Vagina (tissue), 2 donors: ENCODE measurements at regions not wholly inside any gene's neighbourhood (a gene's known extent, or its start where the extent isn't known, plus 50 kb on each side); places are given as distances from the start of the nearest gene placed in this dataset.

Experiments
- DNase-seq, 2 donors: peaks; one replicate each; pipeline ENCODE4 v3.0.0-alpha.2; 2017; ENCODE audit errors: extremely low spot score in 2 of 2
- H3K27ac ChIP-seq: fragments of 200-600 bp; sonication (generic); one replicate; pipeline ENCODE4 v1.5.1; 2019
- H3K27me3 ChIP-seq: fragments of 200-600 bp; sonication (generic); one replicate; pipeline ENCODE4 v1.5.1; 2019
- H3K36me3 ChIP-seq, 2 donors: fragments of 200-600 bp; sonication (generic); one replicate each; pipeline ENCODE4 v1.5.1; 2017 to 2019
- H3K4me1 ChIP-seq: fragments of 200-600 bp; sonication (generic); one replicate; pipeline ENCODE4 v1.5.1; 2019
- H3K4me3 ChIP-seq, 2 donors: fragments of 200-600 bp; sonication (generic); 1 replicate in 1 of 2; 2 replicates in 1 of 2; pipeline ENCODE4 v1.5.1; 2016 to 2019
- H3K9me3 ChIP-seq: fragments of 200-600 bp; sonication (generic); one replicate; pipeline ENCODE4 v1.5.1; 2019
- POLR2A ChIP-seq, 2 donors: fragments of 450-650 bp; IDR thresholded peaks; one replicate each; pipeline ENCODE4 v1.6.1; 2017; ENCODE audit warnings: antibody characterized with exemption in 2 of 2, mild to moderate bottlenecking in 2 of 2, moderate library complexity in 2 of 2
- POLR2AphosphoS5 ChIP-seq, 2 donors: sonication (generic); formaldehyde crosslinking; IDR thresholded peaks; one replicate each; pipeline ENCODE4 v1.9.0; 2017; ENCODE audit warnings: antibody characterized with exemption in 2 of 2, mild to moderate bottlenecking in 2 of 2, low read depth in 1 of 2; ENCODE audit not compliant: insufficient read depth in 1 of 2
- intact Hi-C: fragments of 100-400 bp; cut with DNase I; formaldehyde crosslinking; loops from one replicate; pipeline ENCODE4 v1.15.1; 2023
- TF ChIP-seq, protein P1 (sequence below), 3 experiments: fragments of 450-650 bp in 2 of 3; fragments of 200-600 bp in 1 of 3; sonication (generic) in 1 of 3; IDR thresholded peaks; one replicate each; pipeline ENCODE4 v1.5.1; 2017 to 2019; ENCODE audit warnings: antibody characterized with exemption in 3 of 3, mild to moderate bottlenecking in 2 of 3, moderate library complexity in 2 of 3

DNA sequence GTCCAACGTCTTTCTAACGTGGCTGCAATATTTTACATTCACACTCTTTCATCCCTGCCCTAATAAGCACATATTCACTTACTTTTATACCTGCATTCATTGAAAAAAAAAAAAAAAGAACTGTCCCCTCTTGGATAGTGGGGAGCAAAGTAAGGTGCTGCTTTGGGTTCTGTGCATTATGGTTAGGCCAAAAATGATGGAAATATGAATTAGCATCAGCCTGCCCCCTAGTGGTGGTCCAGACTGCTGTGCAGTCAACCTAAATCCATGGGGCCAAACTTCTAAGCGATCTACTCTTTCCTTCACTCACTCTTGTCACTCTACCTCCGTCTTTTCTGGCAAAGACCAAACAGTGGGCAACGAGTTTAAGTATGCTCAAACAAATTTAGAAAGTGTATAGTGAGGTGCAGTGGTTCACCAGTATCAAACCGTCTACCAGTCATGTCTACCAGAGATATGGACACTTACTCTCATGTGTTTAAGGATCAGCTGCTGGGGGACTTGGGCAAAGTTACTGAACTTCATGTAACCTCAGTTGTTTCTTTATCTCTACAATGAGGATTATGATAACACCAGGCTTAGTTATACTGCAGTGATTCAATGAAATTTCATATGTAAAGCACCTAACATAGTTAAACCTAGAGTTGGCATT lies 61.5 kb upstream of the GRM7 start:
- intact Hi-C loops, result no loop called here
- Histone ChIP-seq H3K36me3 (no peaks in the 10 kb centered on the region), H3K4me1 (no peaks in the 10 kb centered on the region), H3K27ac (no peak overlapping the region), H3K27me3 (no peaks in the 10 kb centered on the region), H3K4me3 (no peak overlapping the region), H3K9me3 (no peaks in the 10 kb centered on the region)
- no peak for TF ChIP-seq POLR2AphosphoS5 (IDR thresholded peaks at IDR 0.05; ENCODE audit: insufficient read depth in 1 of 2, low read depth in 1 of 2)
- TF ChIP-seq, protein P1, sequence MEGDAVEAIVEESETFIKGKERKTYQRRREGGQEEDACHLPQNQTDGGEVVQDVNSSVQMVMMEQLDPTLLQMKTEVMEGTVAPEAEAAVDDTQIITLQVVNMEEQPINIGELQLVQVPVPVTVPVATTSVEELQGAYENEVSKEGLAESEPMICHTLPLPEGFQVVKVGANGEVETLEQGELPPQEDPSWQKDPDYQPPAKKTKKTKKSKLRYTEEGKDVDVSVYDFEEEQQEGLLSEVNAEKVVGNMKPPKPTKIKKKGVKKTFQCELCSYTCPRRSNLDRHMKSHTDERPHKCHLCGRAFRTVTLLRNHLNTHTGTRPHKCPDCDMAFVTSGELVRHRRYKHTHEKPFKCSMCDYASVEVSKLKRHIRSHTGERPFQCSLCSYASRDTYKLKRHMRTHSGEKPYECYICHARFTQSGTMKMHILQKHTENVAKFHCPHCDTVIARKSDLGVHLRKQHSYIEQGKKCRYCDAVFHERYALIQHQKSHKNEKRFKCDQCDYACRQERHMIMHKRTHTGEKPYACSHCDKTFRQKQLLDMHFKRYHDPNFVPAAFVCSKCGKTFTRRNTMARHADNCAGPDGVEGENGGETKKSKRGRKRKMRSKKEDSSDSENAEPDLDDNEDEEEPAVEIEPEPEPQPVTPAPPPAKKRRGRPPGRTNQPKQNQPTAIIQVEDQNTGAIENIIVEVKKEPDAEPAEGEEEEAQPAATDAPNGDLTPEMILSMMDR (IDR thresholded peaks at IDR 0.05), result peak in 2 of 3 experiments; percentile 14 to 54
- no peak for DNase-seq

DNA sequence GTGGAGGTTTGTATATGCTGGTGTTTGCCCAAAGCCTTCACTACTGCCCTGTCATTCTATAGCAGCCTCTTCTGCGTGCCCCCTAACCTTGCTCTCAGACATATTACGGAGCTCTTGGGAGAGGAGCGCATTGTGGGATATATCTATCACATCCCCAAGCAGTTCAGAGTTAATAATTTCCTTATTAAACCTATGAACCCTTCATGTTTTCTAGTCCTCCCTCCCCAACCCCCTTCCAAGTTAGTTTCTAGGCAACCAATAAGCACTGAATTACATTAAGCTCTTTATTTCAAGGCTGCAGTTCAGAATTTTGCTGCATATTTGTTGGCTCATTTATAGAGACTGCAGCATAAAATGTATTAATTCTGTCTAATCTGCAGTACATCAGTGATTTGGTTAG lies 57.3 kb upstream of the GRM7 start:
- intact Hi-C loops, result no loop called here
- Histone ChIP-seq H3K27me3 (no peaks in the 10 kb centered on the region), H3K27ac (no peak overlapping the region), H3K4me3 (no peak overlapping the region), H3K4me1 (no peaks in the 10 kb centered on the region), H3K36me3 (no peaks in the 10 kb centered on the region), H3K9me3 (no peaks in the 10 kb centered on the region)
- TF ChIP-seq POLR2AphosphoS5 (IDR thresholded peaks at IDR 0.05; ENCODE audit: insufficient read depth in 1 of 2, low read depth in 1 of 2) (no peak), POLR2A (IDR thresholded peaks at IDR 0.05) (no peak)
- TF ChIP-seq, protein P1 (IDR thresholded peaks at IDR 0.05), result no peak
- no peak for DNase-seq

DNA sequence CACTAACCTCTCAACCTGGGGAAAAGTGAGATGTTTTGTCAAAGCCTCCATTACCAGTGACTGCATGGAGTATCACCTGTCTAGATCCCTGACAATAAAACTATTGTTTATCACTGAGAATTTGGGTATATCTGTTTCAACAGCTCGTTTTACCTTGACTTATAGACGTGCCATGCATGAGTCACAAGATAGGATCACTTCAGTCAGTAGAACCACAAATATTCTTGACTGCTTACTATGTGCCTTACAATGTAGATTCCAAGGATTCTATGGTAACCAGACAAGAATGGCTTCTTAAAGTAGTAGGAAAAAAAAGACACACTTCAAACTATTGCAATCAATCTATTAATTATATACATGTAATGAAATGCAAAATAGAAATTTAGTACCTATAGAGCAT lies 55.7 kb upstream of the GRM7 start:
- TF ChIP-seq POLR2AphosphoS5 (IDR thresholded peaks at IDR 0.05; ENCODE audit: insufficient read depth in 1 of 2, low read depth in 1 of 2), result no peak
- no peak for TF ChIP-seq POLR2A (IDR thresholded peaks at IDR 0.05)
- TF ChIP-seq, protein P1 (IDR thresholded peaks at IDR 0.05), result no peak
- no peaks in the 10 kb centered on the region for H3K36me3 ChIP-seq
- H3K9me3 ChIP-seq, result no peaks in the 10 kb centered on the region
- H3K4me1 ChIP-seq, result no peaks in the 10 kb centered on the region
- H3K27ac ChIP-seq, result no peak overlapping the region
- no peaks in the 10 kb centered on the region for H3K27me3 ChIP-seq
- intact Hi-C loops, result no loop called here
- no peak overlapping the region for H3K4me3 ChIP-seq
- no peak for DNase-seq

DNA sequence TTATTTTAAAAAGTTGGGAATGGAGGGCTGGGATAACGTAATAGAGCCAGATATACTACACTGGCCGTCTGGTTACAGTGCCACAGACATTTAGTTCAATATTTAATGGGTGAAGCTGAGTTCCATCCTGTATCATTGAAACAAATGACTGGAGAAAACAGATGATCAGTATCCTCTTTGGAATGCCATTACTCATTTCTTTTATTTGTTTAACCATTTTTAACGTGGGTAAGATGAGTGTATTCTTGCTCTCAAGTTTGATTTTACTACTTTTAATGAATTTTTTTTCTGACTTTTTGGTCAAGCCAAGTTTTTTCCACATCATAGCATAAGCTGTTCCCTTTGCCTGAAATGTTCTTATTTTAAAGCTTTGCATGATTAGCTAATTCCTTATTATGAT lies 53.9 kb upstream of the GRM7 start:
- Histone ChIP-seq H3K27me3 (no peaks in the 10 kb centered on the region), H3K27ac (no peak overlapping the region), H3K4me1 (no peaks in the 10 kb centered on the region), H3K9me3 (no peaks in the 10 kb centered on the region), H3K4me3 (no peak overlapping the region), H3K36me3 (no peaks in the 10 kb centered on the region)
- no peak for DNase-seq
- TF ChIP-seq POLR2AphosphoS5 (IDR thresholded peaks at IDR 0.05; ENCODE audit: insufficient read depth in 1 of 2, low read depth in 1 of 2), result no peak
- no peak for TF ChIP-seq POLR2A (IDR thresholded peaks at IDR 0.05)
- TF ChIP-seq, protein P1 (IDR thresholded peaks at IDR 0.05), result no peak
- intact Hi-C loops, result no loop called here

DNA sequence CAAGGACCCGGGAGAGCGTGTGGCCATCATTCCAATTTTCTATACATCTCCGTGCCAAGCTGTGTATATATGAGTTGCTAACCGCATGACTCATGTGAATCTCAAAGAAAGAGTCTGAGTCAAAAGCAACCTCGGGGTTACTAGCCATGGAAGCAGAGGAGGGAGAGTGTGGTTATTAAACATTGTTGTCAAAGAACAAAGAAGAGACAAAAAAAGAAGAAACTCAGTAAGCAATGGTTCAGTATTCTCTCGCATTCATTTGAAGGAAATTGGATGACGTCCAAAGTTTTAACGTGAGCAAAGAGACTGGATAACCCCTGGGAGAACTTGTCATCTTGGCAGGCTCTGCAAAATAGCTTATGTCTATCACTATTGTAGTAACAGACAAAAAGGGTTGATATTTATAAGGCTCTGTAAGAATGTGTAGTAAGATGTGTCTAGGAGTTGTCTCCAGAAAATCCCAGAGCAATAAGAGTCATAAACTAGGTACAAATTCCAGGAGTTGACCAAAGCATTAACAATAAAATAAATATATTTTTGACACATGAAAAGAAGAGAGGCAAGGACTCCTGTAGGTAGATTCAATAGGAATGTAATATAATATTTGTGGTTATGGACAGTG lies 52.8 kb upstream of the GRM7 start:
- Histone ChIP-seq H3K27me3 (no peaks in the 10 kb centered on the region), H3K9me3 (no peaks in the 10 kb centered on the region), H3K4me1 (no peaks in the 10 kb centered on the region), H3K4me3 (no peak overlapping the region), H3K27ac (no peak overlapping the region), H3K36me3 (no peaks in the 10 kb centered on the region)
- no peak for DNase-seq
- no peak for TF ChIP-seq POLR2AphosphoS5 (IDR thresholded peaks at IDR 0.05; ENCODE audit: insufficient read depth in 1 of 2, low read depth in 1 of 2)
- no peak for TF ChIP-seq POLR2A (IDR thresholded peaks at IDR 0.05)
- TF ChIP-seq, protein P1 (IDR thresholded peaks at IDR 0.05), result no peak
- intact Hi-C loops, result no loop called here
